K562 (cell line): ENCODE measurements at regions not wholly inside any gene's neighbourhood (a gene's known extent, or its start where the extent isn't known, plus 50 kb on each side); places are given as distances from the start of the nearest gene placed in this dataset.

ENCODE experiments used
- ATAC-seq: fragments of 200-7000 bp; cut with Tn5 transposase; 3 replicates; pipeline ENCODE4 v1.9.1; 2020; ENCODE audit warnings: moderate library complexity
- BruUV-seq: library from RNA; stranded (reverse); fragments of 400-500 nt; replicated peaks from 2 replicates; lab custom pipeline; 2021; lab: Mats Ljungman, UMichigan
- CTCF ChIA-PET: fragments of 300-600 bp; formaldehyde crosslinking; extraction: SDS; loops from one replicate; lab custom pipeline; 2021; ENCODE audit warnings: low intra/inter-chr PET ratio; lab: Yijun Ruan, JAX
- POLR2A ChIA-PET: fragments of 300-600, 350-650 bp; sonication (Branson Sonifier 250); formaldehyde crosslinking; extraction: SDS; loops from one replicate; lab custom pipeline; 2021; ENCODE audit warnings: antibody characterized with exemption, inconsistent platforms; lab: Yijun Ruan, JAX
- DNase-seq, 4 experiments: peaks; one replicate each; pipeline versions ENCODE4 v3.0.0 to v3.0.0-alpha.2; 2011 to 2018; ENCODE audit warnings: low spot score in 3 of 4, mixed read lengths in 3 of 4; ENCODE audit errors: extremely low read depth in 1 of 4
- FAIRE-seq: peaks from 2 replicates; lab custom pipeline; 2011; peaks lifted over from hg19 to GRCh38; lab: Jason Lieb, UNC
- H2AFZ ChIP-seq: 2 replicates; pipeline ENCODE4 v1.6.0; 2011; ENCODE audit warnings: low read depth, low read length, control low read depth, inconsistent platforms
- H3K27ac ChIP-seq: fragments of 200-600 bp; 3 replicates; pipeline ENCODE4 v1.8.0; 2011; ENCODE audit warnings: low read depth, mild to moderate bottlenecking, control low read depth, inconsistent platforms, low read length, moderate library complexity, mixed read lengths; ENCODE audit errors: extremely low read depth
- H3K27me3 ChIP-seq, 2 experiments: fragments of 300-600 bp in 1 of 2; 2 replicates in 1 of 2; 3 replicates in 1 of 2; pipeline versions ENCODE4 v1.6.0 to v1.8.0; 2011; ENCODE audit warnings: inconsistent platforms in 2 of 2, low read length in 2 of 2, mild to moderate bottlenecking in 1 of 2, mixed read lengths in 1 of 2, moderate library complexity in 1 of 2; ENCODE audit not compliant: control insufficient read depth in 2 of 2, insufficient read depth in 2 of 2
- H3K36me3 ChIP-seq: fragments of 300-600 bp; 3 replicates; pipeline ENCODE4 v1.8.0; 2011; ENCODE audit warnings: mild to moderate bottlenecking, low read length, inconsistent platforms; ENCODE audit not compliant: control insufficient read depth, insufficient read depth
- H3K4me1 ChIP-seq, 2 experiments: fragments of 200-600 bp in 1 of 2; replicated peaks in 1 of 2; 2 replicates in 1 of 2; 3 replicates in 1 of 2; pipeline versions ENCODE4 v1.5.1 to v1.8.0; 2011; ENCODE audit warnings: inconsistent platforms in 2 of 2, low read length in 2 of 2, mild to moderate bottlenecking in 1 of 2, mixed read lengths in 1 of 2, moderate library complexity in 1 of 2; ENCODE audit not compliant: control insufficient read depth in 2 of 2, insufficient read depth in 2 of 2
- H3K4me2 ChIP-seq: 2 replicates; pipeline ENCODE4 v1.6.1; 2011; ENCODE audit warnings: low read length, control low read depth, inconsistent platforms, mixed read lengths; ENCODE audit not compliant: insufficient read depth
- H3K4me3 ChIP-seq: fragments of 200-600 bp; sonication (generic), shearing (Covaris generic); 2 replicates; pipeline ENCODE4 v1.5.1; 2016; ENCODE audit warnings: control low read depth, inconsistent platforms
- H3K79me2 ChIP-seq: fragments of 200-600 bp; 3 replicates; pipeline ENCODE4 v1.8.0; 2011; ENCODE audit warnings: low read length, inconsistent platforms; ENCODE audit not compliant: control insufficient read depth, insufficient read depth
- H3K9ac ChIP-seq, 2 experiments: 2 replicates each; pipeline versions ENCODE4 v1.6.0 to v1.6.1; 2011; ENCODE audit warnings: low read depth in 2 of 2, low read length in 2 of 2, control low read depth in 1 of 2, inconsistent platforms in 1 of 2, mild to moderate bottlenecking in 1 of 2, mixed read lengths in 1 of 2; ENCODE audit not compliant: insufficient read depth in 1 of 2
- H3K9me1 ChIP-seq: one replicate; pipeline ENCODE4 v1.6.0; 2011; ENCODE audit warnings: inconsistent platforms, mild to moderate bottlenecking, low read length, moderate library complexity; ENCODE audit not compliant: control insufficient read depth, insufficient read depth
- H3K9me3 ChIP-seq: replicated peaks from 2 replicates; pipeline ENCODE4 v1.5.1; 2011; ENCODE audit warnings: low read depth, low read length, inconsistent platforms; ENCODE audit not compliant: control insufficient read depth, insufficient read depth
- H4K20me1 ChIP-seq: replicated peaks from 2 replicates; pipeline ENCODE4 v1.6.1; 2011; ENCODE audit warnings: low read length, inconsistent platforms, mixed read lengths; ENCODE audit not compliant: control insufficient read depth, insufficient read depth
- BCL6 ChIP-seq: fragments of 250-450 bp; sonication (Bioruptor Pico); IDR thresholded peaks from 2 replicates; pipeline ENCODE4 v1.4.0; 2020
- DMBX1 ChIP-seq: fragments of 250-450 bp; sonication (Bioruptor Pico); IDR thresholded peaks from 2 replicates; pipeline ENCODE4 v1.8.0; 2022; ENCODE audit warnings: inconsistent platforms, mild to moderate bottlenecking, moderate library complexity, borderline replicate concordance
- DPF2 ChIP-seq: fragments of 450-650 bp; IDR thresholded peaks from 2 replicates; pipeline ENCODE4 v1.6.1; 2016
- IRF2 ChIP-seq: sonication (generic); formaldehyde crosslinking; IDR thresholded peaks from 2 replicates; pipeline ENCODE4 v1.8.1; 2022; ENCODE audit warnings: mild to moderate bottlenecking, missing genetic modification reagents
- MAFG ChIP-seq: fragments of 450-650 bp; conservative IDR thresholded peaks from 2 replicates; pipeline ENCODE4 v1.6.1; 2016; ENCODE audit warnings: missing genetic modification characterization, missing compliant biosample characterization
- MYC ChIP-seq, 2 experiments: fragments of 250-450 bp in 1 of 2; sonication (Bioruptor Pico) in 1 of 2; IDR thresholded peaks; 2 replicates each; pipeline versions ENCODE4 v1.5.1 to v1.6.1; 2012 to 2021; ENCODE audit warnings: low read depth in 2 of 2, borderline replicate concordance in 1 of 2, improper control_type of control experiment in 1 of 2, low read length in 1 of 2, mild to moderate bottlenecking in 1 of 2, moderate library complexity in 1 of 2
- TCFL5 ChIP-seq: fragments of 250-450 bp; sonication (Bioruptor Pico); conservative IDR thresholded peaks from 2 replicates; pipeline ENCODE4 v1.6.1; 2021; ENCODE audit warnings: mild to moderate bottlenecking, moderate library complexity, matching md5 sums
- ZNF551 ChIP-seq: fragments of 250-450 bp; sonication (Bioruptor Pico); IDR thresholded peaks from 2 replicates; pipeline ENCODE4 v1.5.0; 2021; ENCODE audit warnings: mild to moderate bottlenecking, moderate library complexity
- whole genome bisulfite sequencing: fragments of 100-300 bp; shearing (Covaris generic); methylation state at CpG from one replicate; pipeline ENCODE4 v1.1.6; 2016; ENCODE audit warnings: low coverage, mixed read lengths; ENCODE audit not compliant: insufficient coverage; ENCODE audit errors: missing lambda C conversion rate; 5-methylcytosine and 5-hydroxymethylcytosine counted together
- in situ Hi-C: fragments of 300-500 bp; cut with MboI; formaldehyde crosslinking; loops from 4 replicates; pipeline ENCODE4 v1.15.0; 2018; ENCODE audit warnings: inconsistent platforms, mixed read lengths
- intact Hi-C: fragments of 100-400 bp; cut with micrococcal nuclease; formaldehyde crosslinking; loops from 2 replicates; pipeline ENCODE4 v1.14.2; 2022
- TF ChIP-seq, protein P1 (sequence below): fragments of 450-650 bp; conservative IDR thresholded peaks from 2 replicates; pipeline ENCODE4 v1.6.1; 2016; ENCODE audit warnings: missing genetic modification characterization, low read depth, mild to moderate bottlenecking, control low read depth, missing compliant biosample characterization
- TF ChIP-seq, protein P2 (sequence below): sonication (generic); formaldehyde crosslinking; IDR thresholded peaks from 2 replicates; pipeline ENCODE4 v1.8.0; 2023; ENCODE audit warnings: mild to moderate bottlenecking, missing genetic modification reagents
- TF ChIP-seq, protein P3 (sequence below), 2 experiments: fragments of 450-650 bp; conservative IDR thresholded peaks; 2 replicates each; pipeline ENCODE4 v1.6.1; 2017; ENCODE audit warnings: mild to moderate bottlenecking in 2 of 2, moderate library complexity in 2 of 2

DNA sequence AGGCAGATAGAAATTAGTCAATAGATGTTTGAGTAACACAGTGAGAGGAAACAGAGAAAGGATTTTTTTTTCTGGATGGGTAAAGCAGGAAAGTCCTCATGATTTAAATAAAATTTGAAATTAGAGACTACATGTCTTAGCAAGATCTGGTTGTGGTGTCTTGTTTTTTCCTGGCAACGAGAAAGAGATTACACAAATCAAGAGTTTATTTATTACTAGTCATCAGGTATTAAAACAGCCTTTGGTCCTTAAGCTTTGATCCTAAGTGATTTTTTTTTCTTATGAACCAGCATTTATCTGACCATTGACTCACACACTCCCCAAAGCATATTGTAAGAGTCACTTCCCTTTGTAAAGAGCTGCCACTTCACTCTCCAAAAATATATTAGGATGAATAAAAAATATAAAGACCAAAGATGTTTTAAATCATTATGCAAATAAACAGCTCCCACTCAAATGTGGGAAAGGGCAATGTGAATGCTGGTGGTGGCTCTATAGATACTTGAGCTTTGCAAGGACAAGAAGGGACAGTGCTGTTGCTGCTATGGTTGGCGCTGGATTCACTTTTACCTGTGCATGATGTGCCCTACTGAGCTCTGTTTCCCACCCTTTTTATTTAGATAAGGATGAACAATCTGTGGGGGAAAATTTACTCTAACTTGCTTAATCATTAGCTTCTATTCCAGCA is 1726.5 kb downstream of the MAT2B start:
- no peaks in the 10 kb centered on the region; the same call in 1 of the 2 replicates for H3K9me3 ChIP-seq
- H3K4me3 ChIP-seq = no peak overlapping the region
- no peak for TF ChIP-seq ZNF551
- no peak for TF ChIP-seq DMBX1 (CRISPR knock-in tag)
- H3K4me1 ChIP-seq = no peaks in the 10 kb centered on the region
- no peaks in the 10 kb centered on the region for H3K27me3 ChIP-seq
- ChIA-PET CTCF (no interaction called here), POLR2A (no interaction called here)
- no peaks in the 10 kb centered on the region for H3K9me1 ChIP-seq
- no peaks in the 10 kb centered on the region for H3K36me3 ChIP-seq
- no peak overlapping the region for H2AFZ ChIP-seq
- H3K9ac ChIP-seq = no peak overlapping the region
- ATAC-seq (no peak), DNase-seq (no peak), FAIRE-seq (no peak)
- BruUV-seq = no TSS peak
- H4K20me1 ChIP-seq = no peaks in the 10 kb centered on the region
- H3K27ac ChIP-seq = no peak overlapping the region
- intact Hi-C loops (no loop called here), in situ Hi-C loops (no loop called here)
- H3K4me2 ChIP-seq = no peak overlapping the region
- WGBS = 0% methylated on average over 2 of the region's 2 CpGs
- H3K79me2 ChIP-seq = no peaks in the 10 kb centered on the region

DNA sequence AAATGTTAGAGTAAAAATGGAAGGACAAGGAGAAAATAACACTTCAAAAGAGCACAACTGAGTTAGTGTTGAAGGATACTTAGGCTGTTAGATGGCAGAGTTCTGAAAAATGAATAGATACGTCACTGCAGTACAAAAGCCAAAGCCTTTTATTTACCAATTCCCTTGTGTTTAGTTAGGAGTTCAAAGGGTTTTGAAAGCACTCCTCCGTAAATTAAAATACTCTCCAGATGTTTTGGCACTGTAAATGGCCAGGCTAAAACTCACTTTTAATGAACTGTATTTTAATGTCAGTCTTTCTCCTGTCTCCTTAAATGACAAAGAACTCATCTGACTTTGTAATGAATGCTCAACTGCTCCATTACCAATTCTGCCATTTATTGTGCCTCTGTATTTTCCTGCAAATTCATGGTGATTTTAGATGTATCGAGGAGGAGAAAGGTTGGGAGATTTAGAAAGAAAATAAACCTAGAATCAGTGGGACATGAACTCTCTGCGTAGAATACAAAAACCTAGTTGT is 1727.2 kb downstream of the MAT2B start:
- no peak overlapping the region for H3K4me2 ChIP-seq
- no peaks in the 10 kb centered on the region for H3K9me1 ChIP-seq
- no peaks in the 10 kb centered on the region for H4K20me1 ChIP-seq
- POLR2A ChIA-PET = no interaction called here
- no peak overlapping the region for H3K4me3 ChIP-seq
- no peaks in the 10 kb centered on the region for H3K79me2 ChIP-seq
- H2AFZ ChIP-seq = no peak overlapping the region
- H3K36me3 ChIP-seq = no peaks in the 10 kb centered on the region
- TF ChIP-seq TCFL5 (CRISPR knock-in tag) (no peak), DPF2 (no peak), MYC (IDR thresholded peaks at IDR 0.05; ENCODE audit: low read depth, low read length) (no peak), MYC (CRISPR knock-in tag; IDR thresholded peaks at IDR 0.05; ENCODE audit: borderline replicate concordance, low read depth) (no peak), IRF2 (CRISPR knock-in tag) (no peak), BCL6 (no peak), MAFG (tag) (no peak)
- TF ChIP-seq, protein P1, sequence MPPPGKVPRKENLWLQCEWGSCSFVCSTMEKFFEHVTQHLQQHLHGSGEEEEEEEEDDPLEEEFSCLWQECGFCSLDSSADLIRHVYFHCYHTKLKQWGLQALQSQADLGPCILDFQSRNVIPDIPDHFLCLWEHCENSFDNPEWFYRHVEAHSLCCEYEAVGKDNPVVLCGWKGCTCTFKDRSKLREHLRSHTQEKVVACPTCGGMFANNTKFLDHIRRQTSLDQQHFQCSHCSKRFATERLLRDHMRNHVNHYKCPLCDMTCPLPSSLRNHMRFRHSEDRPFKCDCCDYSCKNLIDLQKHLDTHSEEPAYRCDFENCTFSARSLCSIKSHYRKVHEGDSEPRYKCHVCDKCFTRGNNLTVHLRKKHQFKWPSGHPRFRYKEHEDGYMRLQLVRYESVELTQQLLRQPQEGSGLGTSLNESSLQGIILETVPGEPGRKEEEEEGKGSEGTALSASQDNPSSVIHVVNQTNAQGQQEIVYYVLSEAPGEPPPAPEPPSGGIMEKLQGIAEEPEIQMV (tag) = no peak
- TF ChIP-seq, protein P2, sequence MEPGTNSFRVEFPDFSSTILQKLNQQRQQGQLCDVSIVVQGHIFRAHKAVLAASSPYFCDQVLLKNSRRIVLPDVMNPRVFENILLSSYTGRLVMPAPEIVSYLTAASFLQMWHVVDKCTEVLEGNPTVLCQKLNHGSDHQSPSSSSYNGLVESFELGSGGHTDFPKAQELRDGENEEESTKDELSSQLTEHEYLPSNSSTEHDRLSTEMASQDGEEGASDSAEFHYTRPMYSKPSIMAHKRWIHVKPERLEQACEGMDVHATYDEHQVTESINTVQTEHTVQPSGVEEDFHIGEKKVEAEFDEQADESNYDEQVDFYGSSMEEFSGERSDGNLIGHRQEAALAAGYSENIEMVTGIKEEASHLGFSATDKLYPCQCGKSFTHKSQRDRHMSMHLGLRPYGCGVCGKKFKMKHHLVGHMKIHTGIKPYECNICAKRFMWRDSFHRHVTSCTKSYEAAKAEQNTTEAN = no peak
- TF ChIP-seq, protein P3, sequence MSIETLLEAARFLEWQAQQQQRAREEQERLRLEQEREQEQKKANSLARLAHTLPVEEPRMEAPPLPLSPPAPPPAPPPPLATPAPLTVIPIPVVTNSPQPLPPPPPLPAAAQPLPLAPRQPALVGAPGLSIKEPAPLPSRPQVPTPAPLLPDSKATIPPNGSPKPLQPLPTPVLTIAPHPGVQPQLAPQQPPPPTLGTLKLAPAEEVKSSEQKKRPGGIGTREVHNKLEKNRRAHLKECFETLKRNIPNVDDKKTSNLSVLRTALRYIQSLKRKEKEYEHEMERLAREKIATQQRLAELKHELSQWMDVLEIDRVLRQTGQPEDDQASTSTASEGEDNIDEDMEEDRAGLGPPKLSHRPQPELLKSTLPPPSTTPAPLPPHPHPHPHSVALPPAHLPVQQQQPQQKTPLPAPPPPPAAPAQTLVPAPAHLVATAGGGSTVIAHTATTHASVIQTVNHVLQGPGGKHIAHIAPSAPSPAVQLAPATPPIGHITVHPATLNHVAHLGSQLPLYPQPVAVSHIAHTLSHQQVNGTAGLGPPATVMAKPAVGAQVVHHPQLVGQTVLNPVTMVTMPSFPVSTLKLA (conservative IDR thresholded peaks at IDR 0.05) = no peak
- no peak for DNase-seq
- in situ Hi-C loops (no loop called here), intact Hi-C loops (no loop called here)
- no peak for FAIRE-seq
- no peak overlapping the region for H3K9ac ChIP-seq
- no peak for ATAC-seq
- WGBS = under 1% methylated on average over 4 of the region's 4 CpGs
- H3K27me3 ChIP-seq = no peaks in the 10 kb centered on the region
- CTCF ChIA-PET = no interaction called here
- H3K4me1 ChIP-seq = no peaks in the 10 kb centered on the region
- H3K9me3 ChIP-seq = no peaks in the 10 kb centered on the region; the same call in 1 of the 2 replicates
- no peak overlapping the region for H3K27ac ChIP-seq
- no TSS peak for BruUV-seq
